HCT116 (cell line): ENCODE measurements at regions not wholly inside any gene's neighbourhood (a gene's known extent, or its start where the extent isn't known, plus 50 kb on each side); places are given as distances from the start of the nearest gene placed in this dataset.

Source experiments
- POLR2A ChIP-seq: IDR thresholded peaks from 2 replicates; pipeline ENCODE4 v1.7.0; 2011; ENCODE audit warnings: borderline replicate concordance; ENCODE audit not compliant: insufficient read depth, insufficient read length; ENCODE audit errors: extremely low read depth
- TF ChIP-seq, protein P1 (sequence below): IDR thresholded peaks from 2 replicates; pipeline ENCODE4 v1.6.1; 2012; ENCODE audit warnings: low read depth

DNA sequence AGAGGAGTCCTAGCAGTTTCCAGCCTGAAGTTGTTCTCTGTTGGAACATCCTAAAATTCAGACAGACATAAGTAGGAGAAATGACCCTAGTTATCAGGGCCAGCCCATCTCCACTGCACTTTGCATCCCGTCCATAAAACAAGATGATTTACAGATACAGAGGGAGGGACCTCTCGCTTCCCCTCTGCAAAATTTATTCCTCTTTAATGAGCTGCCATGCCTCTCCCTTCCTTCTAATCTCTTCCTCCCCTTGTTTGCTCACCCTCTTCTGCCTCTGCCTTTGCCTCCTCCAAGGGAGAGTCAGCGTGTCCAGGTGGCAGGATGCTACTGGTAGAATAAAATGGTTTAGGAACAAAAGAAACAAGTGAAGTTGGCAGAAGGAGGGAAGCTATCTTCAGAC lies 351.3 kb downstream of the SOX9 start:
- TF ChIP-seq POLR2A: no peak
- TF ChIP-seq, protein P1, sequence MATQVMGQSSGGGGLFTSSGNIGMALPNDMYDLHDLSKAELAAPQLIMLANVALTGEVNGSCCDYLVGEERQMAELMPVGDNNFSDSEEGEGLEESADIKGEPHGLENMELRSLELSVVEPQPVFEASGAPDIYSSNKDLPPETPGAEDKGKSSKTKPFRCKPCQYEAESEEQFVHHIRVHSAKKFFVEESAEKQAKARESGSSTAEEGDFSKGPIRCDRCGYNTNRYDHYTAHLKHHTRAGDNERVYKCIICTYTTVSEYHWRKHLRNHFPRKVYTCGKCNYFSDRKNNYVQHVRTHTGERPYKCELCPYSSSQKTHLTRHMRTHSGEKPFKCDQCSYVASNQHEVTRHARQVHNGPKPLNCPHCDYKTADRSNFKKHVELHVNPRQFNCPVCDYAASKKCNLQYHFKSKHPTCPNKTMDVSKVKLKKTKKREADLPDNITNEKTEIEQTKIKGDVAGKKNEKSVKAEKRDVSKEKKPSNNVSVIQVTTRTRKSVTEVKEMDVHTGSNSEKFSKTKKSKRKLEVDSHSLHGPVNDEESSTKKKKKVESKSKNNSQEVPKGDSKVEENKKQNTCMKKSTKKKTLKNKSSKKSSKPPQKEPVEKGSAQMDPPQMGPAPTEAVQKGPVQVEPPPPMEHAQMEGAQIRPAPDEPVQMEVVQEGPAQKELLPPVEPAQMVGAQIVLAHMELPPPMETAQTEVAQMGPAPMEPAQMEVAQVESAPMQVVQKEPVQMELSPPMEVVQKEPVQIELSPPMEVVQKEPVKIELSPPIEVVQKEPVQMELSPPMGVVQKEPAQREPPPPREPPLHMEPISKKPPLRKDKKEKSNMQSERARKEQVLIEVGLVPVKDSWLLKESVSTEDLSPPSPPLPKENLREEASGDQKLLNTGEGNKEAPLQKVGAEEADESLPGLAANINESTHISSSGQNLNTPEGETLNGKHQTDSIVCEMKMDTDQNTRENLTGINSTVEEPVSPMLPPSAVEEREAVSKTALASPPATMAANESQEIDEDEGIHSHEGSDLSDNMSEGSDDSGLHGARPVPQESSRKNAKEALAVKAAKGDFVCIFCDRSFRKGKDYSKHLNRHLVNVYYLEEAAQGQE: no peak
